Mesodermal cell (in vitro differentiated cells): ENCODE measurements at regions not wholly inside any gene's neighbourhood (a gene's known extent, or its start where the extent isn't known, plus 50 kb on each side); places are given as distances from the start of the nearest gene placed in this dataset.

ENCODE experiments used
- H3K27ac ChIP-seq: 2 replicates; pipeline ENCODE4 v1.7.0; 2013; ENCODE audit warnings: mild to moderate bottlenecking, low read depth, low read length, moderate library complexity; ENCODE audit not compliant: severe bottlenecking
- H3K36me3 ChIP-seq: 2 replicates; pipeline ENCODE4 v1.7.1; 2013; ENCODE audit warnings: mild to moderate bottlenecking, low read length, moderate library complexity; ENCODE audit not compliant: control insufficient read depth, insufficient read depth
- H3K4me1 ChIP-seq: one replicate; pipeline ENCODE4 v1.7.1; 2013; ENCODE audit warnings: mild to moderate bottlenecking, low read length; ENCODE audit not compliant: insufficient read depth, control insufficient read depth, poor library complexity, severe bottlenecking
- H3K4me3 ChIP-seq: 2 replicates; pipeline ENCODE4 v1.7.0; 2013; ENCODE audit warnings: low read length, control low read depth, mild to moderate bottlenecking; ENCODE audit not compliant: insufficient read depth, poor library complexity, severe bottlenecking; ENCODE audit errors: extremely low read depth
- H3K9me3 ChIP-seq: 2 replicates; pipeline ENCODE4 v1.7.1; 2013; ENCODE audit warnings: mild to moderate bottlenecking, low read length, moderate library complexity; ENCODE audit not compliant: control insufficient read depth
- WGBS, 2 experiments: methylation state at CpG; one replicate each; pipeline ENCODE4 v1.1.5; 2013; ENCODE audit warnings: missing lambda C conversion rate in 2 of 2; ENCODE audit not compliant: insufficient coverage in 2 of 2; 5-methylcytosine and 5-hydroxymethylcytosine counted together

GRCh38 chr4:38390969-38391545 is 272.9 kb upstream of the KLF3 start:
- Histone ChIP-seq H3K9me3 (peaks cover 29% of the 10 kb centered on the region), H3K36me3 (no peaks in the 10 kb centered on the region), H3K27ac (no peak overlapping the region), H3K4me1 (no peaks in the 10 kb centered on the region), H3K4me3 (no peak overlapping the region)

DNA sequence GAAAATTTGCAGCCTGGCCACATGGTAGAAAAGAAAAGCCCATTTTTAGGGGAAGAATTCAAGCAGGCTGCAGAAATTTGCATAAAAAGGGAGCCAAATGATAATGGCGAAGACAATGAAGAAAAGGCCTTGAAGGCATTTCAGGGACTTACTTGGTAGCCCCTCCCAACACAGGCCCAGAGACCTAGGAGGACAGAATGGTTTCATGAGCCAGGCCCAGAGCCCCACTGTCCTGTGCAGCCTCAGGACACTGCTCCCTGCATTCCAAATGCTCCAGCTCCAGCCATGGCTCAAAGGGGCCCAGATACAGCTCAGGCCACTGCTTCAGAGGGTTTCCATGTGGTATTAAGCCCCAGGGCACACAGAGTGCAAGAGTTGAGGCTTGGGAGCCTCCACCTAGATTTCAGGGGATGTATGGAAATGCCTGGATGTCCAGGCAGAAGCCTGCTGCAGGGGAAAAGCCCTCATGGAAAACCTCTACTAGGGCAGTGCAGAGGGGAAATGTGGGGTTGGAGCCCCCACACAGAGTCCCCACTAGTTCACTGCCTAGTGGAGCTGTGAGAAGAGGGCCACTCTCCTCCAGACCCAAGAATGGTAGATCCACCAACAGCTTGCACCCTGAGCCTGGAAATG is 271.7 kb upstream of the KLF3 start:
- 89 to 93% methylated on average over 1 of the region's 1 CpG for WGBS, 2 experiments
- Histone ChIP-seq H3K36me3 (no peaks in the 10 kb centered on the region), H3K4me1 (no peaks in the 10 kb centered on the region), H3K4me3 (no peak overlapping the region), H3K27ac (no peak overlapping the region), H3K9me3 (peaks cover 29% of the 10 kb centered on the region)

GRCh38 chr4:38396091-38396490 is 267.9 kb upstream of the KLF3 start:
- Histone ChIP-seq H3K4me3 (no peak overlapping the region), H3K27ac (no peak overlapping the region), H3K9me3 (peaks cover 15% of the 10 kb centered on the region), H3K4me1 (no peaks in the 10 kb centered on the region), H3K36me3 (no peaks in the 10 kb centered on the region)
- 44 to 78% methylated on average over 1 to 2 of the region's 3 CpGs for WGBS, 2 experiments

DNA sequence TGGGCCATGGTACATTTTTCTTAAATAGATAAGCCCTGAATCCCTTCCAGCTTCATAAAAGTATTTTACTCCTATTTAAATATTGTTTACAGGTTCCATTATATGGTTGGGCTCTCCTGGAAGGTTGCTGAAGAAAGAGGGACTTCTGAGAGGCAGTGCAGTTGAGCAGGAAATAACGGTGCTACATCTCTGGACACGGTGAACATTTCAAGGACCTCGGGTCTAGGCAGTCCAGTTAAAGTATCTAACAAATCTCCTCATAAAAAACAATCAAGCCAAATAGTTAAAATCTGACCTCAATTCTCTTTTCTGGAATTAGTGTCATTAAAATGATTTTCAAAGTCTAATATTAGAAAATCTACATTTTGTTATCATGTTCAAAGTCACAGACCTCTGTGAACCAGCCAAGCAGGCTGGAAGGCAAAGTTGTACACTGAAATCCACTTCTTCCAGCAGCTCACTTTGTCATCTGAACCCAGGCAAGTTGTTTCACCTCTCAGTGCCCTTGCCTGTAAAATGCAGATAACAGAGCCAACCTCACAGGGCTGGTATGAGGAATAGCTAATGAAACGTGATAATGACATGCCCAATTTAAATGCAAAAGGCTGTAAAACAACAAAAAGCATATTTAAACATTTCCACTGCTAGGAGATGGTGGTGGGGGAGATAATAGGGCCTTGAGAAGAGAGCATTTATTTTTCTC is 267.0 kb upstream of the KLF3 start:
- no peak overlapping the region for H3K4me3 ChIP-seq
- H3K4me1 ChIP-seq: no peaks in the 10 kb centered on the region
- H3K9me3 ChIP-seq: peaks cover 10% of the 10 kb centered on the region
- no peaks in the 10 kb centered on the region for H3K36me3 ChIP-seq
- 100% methylated on average over 3 of the region's 4 CpGs; no CpG with 5 or more reads in 1 of the 2 experiments for WGBS, 2 experiments
- H3K27ac ChIP-seq: no peak overlapping the region

DNA sequence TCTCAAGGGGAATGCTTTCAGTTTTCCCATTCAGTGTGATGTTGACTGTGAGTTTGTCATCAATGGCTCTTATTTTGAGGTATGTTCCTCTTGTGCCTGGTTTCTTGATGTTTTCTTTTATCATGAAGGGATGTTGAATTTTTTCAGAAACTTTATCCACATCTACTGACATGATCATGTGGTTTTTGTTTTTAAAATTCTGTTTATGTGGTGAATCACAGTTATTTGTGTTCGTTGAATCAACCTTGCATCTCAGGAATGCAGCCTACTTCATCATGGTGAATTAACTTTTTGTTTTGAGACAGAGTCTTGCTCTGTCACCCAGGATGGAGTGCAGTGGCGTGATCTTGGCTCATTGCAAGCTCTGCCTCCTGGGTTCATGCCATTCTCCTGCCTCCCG is 263.1 kb upstream of the KLF3 start:
- Histone ChIP-seq H3K27ac (no peak overlapping the region), H3K4me1 (no peaks in the 10 kb centered on the region), H3K36me3 (no peaks in the 10 kb centered on the region), H3K9me3 (no peaks in the 10 kb centered on the region), H3K4me3 (no peak overlapping the region)
- WGBS, 2 experiments: 79 to 100% methylated on average over 2 of the region's 3 CpGs

GRCh38 chr4:38406243-38406642 is 257.8 kb upstream of the KLF3 start:
- Histone ChIP-seq H3K9me3 (no peaks in the 10 kb centered on the region), H3K27ac (no peak overlapping the region), H3K36me3 (no peaks in the 10 kb centered on the region), H3K4me3 (no peak overlapping the region), H3K4me1 (no peaks in the 10 kb centered on the region)
- WGBS, 2 experiments: 67 to 94% methylated on average over 1 to 3 of the region's 3 CpGs

GRCh38 chr4:38409852-38410251 is 254.1 kb upstream of the KLF3 start:
- WGBS, 2 experiments: 83 to 100% methylated on average over 1 of the region's 2 CpGs
- no peaks in the 10 kb centered on the region for H3K4me1 ChIP-seq
- no peak overlapping the region for H3K4me3 ChIP-seq
- H3K27ac ChIP-seq: no peak overlapping the region
- no peaks in the 10 kb centered on the region for H3K36me3 ChIP-seq
- no peaks in the 10 kb centered on the region for H3K9me3 ChIP-seq

- no peaks in the 10 kb centered on the region for H3K36me3 ChIP-seq
- H3K27ac ChIP-seq: no peak overlapping the region
- 96 to 100% methylated on average over 2 of the region's 4 CpGs for WGBS, 2 experiments
- H3K4me3 ChIP-seq: no peak overlapping the region
- H3K4me1 ChIP-seq: no peaks in the 10 kb centered on the region
- H3K9me3 ChIP-seq: no peaks in the 10 kb centered on the region
These were observed 252.9 kb upstream of the KLF3 start for GRCh38 chr4:38411092-38411491.

DNA sequence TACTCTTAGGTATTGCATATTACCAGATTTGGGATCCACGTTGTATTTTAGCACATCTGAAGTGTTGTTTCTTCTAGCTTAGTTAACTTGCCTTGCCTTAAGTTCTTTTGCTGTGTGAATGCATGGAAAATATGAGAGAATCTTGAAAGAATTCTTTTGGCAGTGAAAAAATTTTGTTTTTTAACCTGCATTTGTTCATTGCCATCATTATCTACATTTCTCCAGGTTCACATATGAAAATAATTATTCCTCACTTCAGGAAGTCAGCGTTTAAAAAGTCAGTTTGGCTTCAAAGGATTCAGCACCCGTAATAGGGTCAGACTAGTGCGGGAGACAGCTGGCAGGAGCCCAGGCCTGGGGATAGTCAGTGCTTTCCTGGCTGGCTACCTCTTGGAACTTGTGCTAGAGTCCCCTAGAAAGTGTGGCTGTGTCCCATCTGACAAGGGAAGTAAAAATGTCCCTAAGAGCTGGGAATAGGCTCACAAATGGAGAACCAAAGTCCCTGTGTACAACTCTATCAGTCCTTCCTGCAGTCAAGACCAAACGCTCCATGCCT is 251.9 kb upstream of the KLF3 start:
- WGBS, 2 experiments: 83 to 85% methylated on average over 4 of the region's 5 CpGs
- Histone ChIP-seq H3K9me3 (no peaks in the 10 kb centered on the region), H3K36me3 (no peaks in the 10 kb centered on the region), H3K27ac (no peak overlapping the region), H3K4me1 (no peaks in the 10 kb centered on the region), H3K4me3 (no peak overlapping the region)

DNA sequence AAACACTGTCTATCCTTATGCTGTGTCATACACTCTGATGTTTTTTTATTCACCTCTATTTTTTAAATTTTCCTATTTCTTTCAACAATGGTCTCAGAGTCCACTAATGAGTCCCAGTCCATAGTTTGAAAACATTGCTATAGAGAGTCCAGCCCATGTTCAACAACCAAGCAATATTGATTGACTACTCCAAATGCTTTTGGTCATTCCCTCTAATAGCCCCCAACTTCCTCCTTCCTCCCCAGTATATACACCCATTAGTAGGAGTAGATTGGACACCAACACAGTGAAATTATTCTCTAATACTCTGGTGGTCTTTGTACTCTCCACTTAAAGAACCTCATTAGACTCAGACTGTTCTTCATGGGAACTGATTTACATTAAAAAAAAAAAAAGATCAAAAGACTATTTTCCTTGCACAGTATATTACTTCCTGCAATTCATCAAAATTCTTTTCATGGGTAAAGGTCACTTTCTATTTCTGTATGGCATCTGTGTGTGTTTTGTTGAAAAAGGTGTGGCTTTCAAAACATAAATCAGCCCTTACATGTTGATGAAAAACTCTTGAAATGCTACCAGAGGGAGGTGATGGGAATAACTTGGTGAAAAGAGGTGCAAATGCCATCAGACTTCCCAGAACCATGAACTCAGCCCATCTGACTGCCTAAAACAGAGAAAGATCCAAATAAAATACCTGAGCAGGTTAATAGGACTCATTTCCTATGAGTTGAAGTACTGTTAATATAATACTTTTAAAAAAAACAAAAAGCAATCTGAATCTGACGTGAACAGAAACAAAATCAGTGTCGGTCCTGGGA is 250.3 kb upstream of the KLF3 start:
- Histone ChIP-seq H3K9me3 (no peaks in the 10 kb centered on the region), H3K4me1 (no peaks in the 10 kb centered on the region), H3K4me3 (no peak overlapping the region), H3K36me3 (no peaks in the 10 kb centered on the region), H3K27ac (no peak overlapping the region)
- WGBS, 2 experiments: 68 to 90% methylated on average over 2 of the region's 2 CpGs
